H1 (cell line): ENCODE measurements at regions not wholly inside any gene's neighbourhood (a gene's known extent, or its start where the extent isn't known, plus 50 kb on each side); places are given as distances from the start of the nearest gene placed in this dataset.
A peak's percentile ranks its signal among the peaks of the same experiment; 100 is the strongest.

Experiments used
- CTCF ChIA-PET: fragments of 300-600 bp; sonication (Branson Sonifier 250); formaldehyde crosslinking; loops from one replicate; lab custom pipeline; 2021; ENCODE audit not compliant: partially characterized antibody; lab: Charles Lee
- POLR2A ChIA-PET: fragments of 300-600 bp; sonication (Branson Sonifier 250); formaldehyde crosslinking; loops from one replicate; lab custom pipeline; 2021; ENCODE audit warnings: inconsistent platforms; ENCODE audit not compliant: partially characterized antibody; lab: Charles Lee
- DNase-seq, 2 experiments: peaks; one replicate each; pipeline versions ENCODE4 v3.0.0 to v3.0.0-alpha.2; 2010 to 2022; ENCODE audit warnings: low spot score in 2 of 2, low read depth in 1 of 2, mixed read lengths in 1 of 2
- FAIRE-seq: peaks from 2 replicates; lab custom pipeline; 2011; peaks lifted over from hg19 to GRCh38; lab: Jason Lieb, UNC
- H2AFZ ChIP-seq: 2 replicates; pipeline ENCODE4 v1.8.1; 2012; ENCODE audit warnings: low read length, inconsistent platforms
- H2AK5ac ChIP-seq: 2 replicates; pipeline ENCODE4 v1.6.1; 2013; ENCODE audit warnings: low read depth, low read length
- H2BK120ac ChIP-seq: replicated peaks from 2 replicates; pipeline ENCODE3; 2013; ENCODE audit warnings: low read depth, low read length, inconsistent platforms
- H2BK12ac ChIP-seq: 2 replicates; pipeline ENCODE4 v1.6.1; 2013; ENCODE audit warnings: low read depth, low read length
- H2BK15ac ChIP-seq: 2 replicates; pipeline ENCODE4 v1.6.1; 2013; ENCODE audit warnings: low read length
- H2BK20ac ChIP-seq: 2 replicates; pipeline ENCODE4 v1.6.1; 2013; ENCODE audit warnings: low read length
- H2BK5ac ChIP-seq: 2 replicates; pipeline ENCODE4 v1.6.1; 2013; ENCODE audit warnings: low read depth, low read length
- H3K14ac ChIP-seq: 2 replicates; pipeline ENCODE4 v1.6.1; 2013; ENCODE audit warnings: inconsistent platforms; ENCODE audit not compliant: insufficient read length
- H3K18ac ChIP-seq: 2 replicates; pipeline ENCODE4 v1.6.1; 2013; ENCODE audit warnings: low read length; ENCODE audit errors: extremely low read depth
- H3K23ac ChIP-seq: 2 replicates; pipeline ENCODE4 v1.6.1; 2013; ENCODE audit warnings: inconsistent platforms; ENCODE audit not compliant: insufficient read length
- H3K23me2 ChIP-seq: 2 replicates; pipeline ENCODE4 v1.6.1; 2013; ENCODE audit warnings: low read depth, low read length
- H3K27ac ChIP-seq: 2 replicates; pipeline ENCODE4 v1.6.1; 2011; ENCODE audit warnings: low read depth, low read length, inconsistent platforms
- H3K27me3 ChIP-seq, 4 experiments: replicated peaks in 1 of 4; 1 replicate in 1 of 4; 2 replicates in 3 of 4; pipeline versions ENCODE4 v1.6.1 to v1.8.1; 2011 to 2013; ENCODE audit warnings: low read length in 3 of 4, mild to moderate bottlenecking in 3 of 4, inconsistent platforms in 2 of 4, mixed read lengths in 2 of 4, moderate library complexity in 1 of 4; ENCODE audit not compliant: control insufficient read depth in 3 of 4, insufficient read depth in 3 of 4; ENCODE audit errors: extremely low read depth in 1 of 4
- H3K36me3 ChIP-seq, 4 experiments: 2 replicates each; pipeline versions ENCODE4 v1.6.1 to v1.8.1; 2011 to 2013; ENCODE audit warnings: mild to moderate bottlenecking in 4 of 4, low read length in 3 of 4, moderate library complexity in 2 of 4, control low read depth in 1 of 4, inconsistent platforms in 1 of 4; ENCODE audit not compliant: insufficient read depth in 4 of 4, control insufficient read depth in 2 of 4
- H3K4ac ChIP-seq: replicated peaks from 2 replicates; pipeline ENCODE3; 2013; ENCODE audit warnings: low read length, low read depth, mixed read lengths, inconsistent platforms; ENCODE audit not compliant: insufficient read length
- H3K4me1 ChIP-seq, 4 experiments: replicated peaks in 1 of 4; 1 replicate in 1 of 4; 2 replicates in 3 of 4; pipeline versions ENCODE4 v1.6.1 to v1.8.1; 2011 to 2013; ENCODE audit warnings: low read length in 3 of 4, inconsistent platforms in 2 of 4, mixed read lengths in 1 of 4; ENCODE audit not compliant: insufficient read depth in 4 of 4, control insufficient read depth in 3 of 4
- H3K4me2 ChIP-seq, 2 experiments: 2 replicates each; pipeline versions ENCODE4 v1.6.1 to v1.8.1; 2011 to 2013; ENCODE audit warnings: low read depth in 2 of 2, low read length in 2 of 2, control low read depth in 1 of 2, inconsistent platforms in 1 of 2, mild to moderate bottlenecking in 1 of 2; ENCODE audit not compliant: insufficient read depth in 1 of 2
- H3K4me3 ChIP-seq, 4 experiments: fragments of 200-600, 300-600 bp in 1 of 4; sonication (generic), shearing (Covaris generic), sonication (Bioruptor Twin) in 1 of 4; 2 replicates each; pipeline versions ENCODE4 v1.5.1 to v1.8.1; 2011 to 2016; ENCODE audit warnings: low read length in 4 of 4, low read depth in 3 of 4, control low read depth in 2 of 4, inconsistent platforms in 2 of 4, mild to moderate bottlenecking in 2 of 4, mixed read lengths in 1 of 4, moderate library complexity in 1 of 4; ENCODE audit not compliant: insufficient read depth in 2 of 4; ENCODE audit errors: extremely low read depth in 1 of 4
- H3K56ac ChIP-seq: replicated peaks from 2 replicates; pipeline ENCODE3; 2013; ENCODE audit warnings: low read depth, mild to moderate bottlenecking, mixed read lengths, low read length, inconsistent platforms; ENCODE audit not compliant: insufficient read length
- H3K79me1 ChIP-seq: 2 replicates; pipeline ENCODE4 v1.6.1; 2013; ENCODE audit warnings: low read depth, low read length, control low read depth
- H3K79me2 ChIP-seq, 2 experiments: 2 replicates each; pipeline versions ENCODE4 v1.6.1 to v1.8.1; 2012 to 2013; ENCODE audit warnings: low read length in 2 of 2, mild to moderate bottlenecking in 2 of 2, inconsistent platforms in 1 of 2; ENCODE audit not compliant: insufficient read depth in 2 of 2, control insufficient read depth in 1 of 2
- H3K9ac ChIP-seq, 4 experiments: replicated peaks in 1 of 4; 1 replicate in 1 of 4; 2 replicates in 3 of 4; pipeline versions ENCODE4 v1.6.1 to v1.8.1; 2011 to 2013; ENCODE audit warnings: low read depth in 3 of 4, low read length in 3 of 4, control low read depth in 2 of 4, mild to moderate bottlenecking in 2 of 4, moderate library complexity in 2 of 4, inconsistent platforms in 1 of 4; ENCODE audit errors: extremely low read depth in 1 of 4
- H3K9me3 ChIP-seq, 2 experiments: 2 replicates each; pipeline versions ENCODE4 v1.6.1 to v1.8.1; 2012 to 2013; ENCODE audit warnings: mild to moderate bottlenecking in 2 of 2, moderate library complexity in 2 of 2, control low read depth in 1 of 2, inconsistent platforms in 1 of 2, low read depth in 1 of 2, low read length in 1 of 2, mixed read lengths in 1 of 2; ENCODE audit not compliant: insufficient read depth in 2 of 2
- H4K20me1 ChIP-seq, 2 experiments: replicated peaks in 1 of 2; 2 replicates each; pipeline versions ENCODE3 to v1.8.1; 2011 to 2013; ENCODE audit warnings: inconsistent platforms in 2 of 2, low read length in 2 of 2, mild to moderate bottlenecking in 1 of 2; ENCODE audit not compliant: insufficient read depth in 2 of 2, control insufficient read depth in 1 of 2
- H4K5ac ChIP-seq: 2 replicates; pipeline ENCODE4 v1.6.1; 2013; ENCODE audit warnings: low read length, low read depth, mixed read lengths, inconsistent platforms; ENCODE audit not compliant: insufficient read length
- H4K8ac ChIP-seq: 2 replicates; pipeline ENCODE4 v1.8.0; 2013; ENCODE audit warnings: mild to moderate bottlenecking, moderate library complexity, low read length, inconsistent platforms; ENCODE audit not compliant: insufficient read depth; ENCODE audit errors: extremely low read depth
- H4K91ac ChIP-seq: replicated peaks from 2 replicates; pipeline ENCODE3; 2013; ENCODE audit warnings: low read length, mixed read lengths, inconsistent platforms; ENCODE audit not compliant: insufficient read length
- MAFK ChIP-seq: IDR thresholded peaks from 2 replicates; pipeline ENCODE4 v1.6.1; 2012; ENCODE audit warnings: low read depth, mild to moderate bottlenecking, improper control_type of control experiment, low read length
- NANOG ChIP-seq: IDR thresholded peaks from 2 replicates; pipeline ENCODE4 v1.6.1; 2011; ENCODE audit warnings: low read length, low read depth, mild to moderate bottlenecking, inconsistent platforms; ENCODE audit not compliant: insufficient read depth, poor library complexity, severe bottlenecking
- WGBS, 2 experiments: shearing (Covaris generic) in 1 of 2; methylation state at CpG; one replicate each; pipeline versions ENCODE4 v1.1.6 to v1.1.7; 2013 to 2015; ENCODE audit warnings: low lambda C conversion rate in 2 of 2, mixed read lengths in 2 of 2, inconsistent platforms in 1 of 2, low coverage in 1 of 2, missing lambda C conversion rate in 1 of 2; ENCODE audit not compliant: insufficient replicate concordance in 2 of 2, insufficient coverage in 1 of 2, insufficient read length in 1 of 2; ENCODE audit errors: extremely low coverage in 1 of 2, missing lambda C conversion rate in 1 of 2; 5-methylcytosine and 5-hydroxymethylcytosine counted together

GRCh38 chr9:115733318-115734110 is 420.1 kb upstream of the PAPPA start:
- POLR2A ChIA-PET: no interaction called here
- no peak for DNase-seq
- no peaks in the 10 kb centered on the region for H3K9me3 ChIP-seq

More at GRCh38 chr9:115733318-115734110, 420.1 kb upstream of the PAPPA start:
- Histone ChIP-seq H3K4me1 (no peaks in the 10 kb centered on the region), H4K8ac (no peak overlapping the region), H2BK5ac (no peak overlapping the region), H3K79me2 (no peaks in the 10 kb centered on the region), H2BK20ac (no peak overlapping the region), H3K79me1 (no peaks in the 10 kb centered on the region), H3K4ac (no peak overlapping the region), H3K23me2 (no peaks in the 10 kb centered on the region), H3K9ac (no peak overlapping the region), H3K56ac (no peak overlapping the region), H2BK120ac (no peak overlapping the region), H4K5ac (no peak overlapping the region), H3K23ac (no peak overlapping the region), H4K20me1 (no peaks in the 10 kb centered on the region), H3K27ac (no peak overlapping the region), H4K91ac (no peak overlapping the region), H3K4me2 (no peak overlapping the region), H3K4me3 (no peak overlapping the region), H2AK5ac (no peak overlapping the region), H3K18ac (no peak overlapping the region), H3K36me3 (no peaks in the 10 kb centered on the region), H3K27me3 (no peaks in the 10 kb centered on the region), H2BK15ac (no peak overlapping the region), H2AFZ (no peak overlapping the region), H2BK12ac (no peak overlapping the region), H3K14ac (no peak overlapping the region)
- CTCF ChIA-PET: interaction anchor here (1.0 kb wide), 1 partner anchor 140 kb away, joined by 3 read pairs; no protein-coding TSS in a partner anchor
- FAIRE-seq: no peak
- TF ChIP-seq NANOG: no peak
- TF ChIP-seq MAFK: peak; percentile 96
- 73% methylated on average over 4 of the region's 4 CpGs; no CpG with 5 or more reads in 1 of the 2 experiments for WGBS, 2 experiments
